ENCODE measurements at regions not wholly inside any gene's neighbourhood (a gene's known extent, or its start where the extent isn't known, plus 50 kb on each side); places are given as distances from the start of the nearest gene placed in this dataset.

DNA sequence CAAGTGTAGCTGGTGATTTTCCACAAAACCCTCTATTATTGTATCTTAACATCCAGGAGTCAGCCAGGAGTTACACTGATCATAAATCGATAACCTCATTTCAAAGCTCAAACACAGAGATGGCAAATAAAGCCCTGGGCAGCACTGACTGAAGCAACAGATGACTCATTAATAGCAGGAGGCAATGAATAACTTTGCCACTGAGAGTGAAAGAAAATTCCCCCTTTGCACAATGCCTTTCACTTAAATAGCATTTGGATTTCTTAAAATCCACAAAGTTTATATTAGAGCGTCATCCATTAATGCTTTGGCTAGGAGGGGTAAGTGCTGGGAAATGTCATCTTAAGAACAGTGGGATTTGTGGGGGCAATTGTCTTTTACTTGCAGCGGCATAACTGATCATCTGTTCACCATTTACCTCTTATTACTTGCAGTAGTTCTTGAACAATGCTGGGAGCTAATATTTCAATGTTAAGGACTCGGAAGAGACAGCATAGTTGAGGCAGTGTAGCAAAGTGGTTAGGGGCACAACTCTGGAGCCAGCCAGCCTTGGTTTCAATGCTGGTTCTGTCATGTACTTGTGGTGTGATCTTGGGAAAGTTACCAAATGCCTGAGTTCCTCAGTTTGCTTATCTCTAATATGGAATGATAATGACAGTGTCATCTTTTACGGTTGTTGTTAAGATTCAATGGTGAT lies 630.4 kb upstream of the TBL1XR1 start:
- H3K36me3 Mint-ChIP-seq, result no peaks in the 10 kb centered on the region
- H3K27me3 Mint-ChIP-seq, result no peaks in the 10 kb centered on the region
- no peak overlapping the region for H3K27ac Mint-ChIP-seq
- no peak for DNase-seq
- CTCF ChIA-PET, result interaction anchor here (1.0 kb wide), 1 partner anchor 19 kb away, joined by 4 read pairs; no protein-coding TSS in a partner anchor
- no peaks in the 10 kb centered on the region for H3K9me3 Mint-ChIP-seq
- H3K4me1 Mint-ChIP-seq, result no peaks in the 10 kb centered on the region
- no peak overlapping the region for H3K4me3 Mint-ChIP-seq

DNA sequence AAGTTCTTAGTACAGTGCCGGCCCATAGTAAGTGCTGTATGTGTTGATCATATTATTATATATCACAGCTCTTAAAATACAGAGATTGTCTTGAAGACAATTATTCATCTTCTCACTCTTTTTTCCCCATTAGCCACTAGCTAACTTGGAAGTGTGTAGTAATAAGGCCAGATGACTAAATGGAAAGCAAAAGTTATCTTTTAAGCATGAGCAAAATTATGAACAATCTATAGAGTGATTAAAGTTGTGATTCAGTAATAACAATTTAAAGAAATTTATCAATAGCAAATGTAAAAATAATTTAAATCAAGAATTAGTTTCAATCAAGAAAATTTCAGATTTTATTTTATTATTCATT lies 630.9 kb upstream of the TBL1XR1 start:
- CTCF ChIA-PET, result no interaction called here
- DNase-seq, result no peak
- no peak overlapping the region for H3K4me3 Mint-ChIP-seq
- H3K4me1 Mint-ChIP-seq, result no peaks in the 10 kb centered on the region
- no peak overlapping the region for H3K27ac Mint-ChIP-seq
- no peaks in the 10 kb centered on the region for H3K36me3 Mint-ChIP-seq
- H3K9me3 Mint-ChIP-seq, result no peaks in the 10 kb centered on the region
- no peaks in the 10 kb centered on the region for H3K27me3 Mint-ChIP-seq

DNA sequence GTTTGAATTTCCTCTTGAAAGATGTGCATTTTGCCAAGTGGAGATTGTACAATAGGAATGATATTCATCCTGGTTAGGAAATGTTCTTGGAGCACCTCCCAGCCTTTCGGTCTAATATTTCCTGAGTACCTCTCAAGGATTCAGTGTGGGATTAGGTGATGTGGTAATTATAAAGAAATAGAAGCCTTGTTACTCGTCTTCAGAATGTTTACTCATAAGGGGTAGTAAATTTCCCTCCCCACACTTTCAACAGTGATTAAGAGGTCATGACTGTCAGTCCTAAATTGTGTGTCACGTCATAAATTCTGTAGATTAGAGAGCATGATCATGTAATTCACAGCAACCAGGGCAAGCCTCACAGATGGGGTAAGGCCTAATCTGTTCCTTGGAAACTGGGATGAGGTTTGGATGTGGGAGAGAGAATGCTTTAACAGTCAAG lies 633.1 kb upstream of the TBL1XR1 start:
- DNase-seq, result no peak
- no peaks in the 10 kb centered on the region for H3K4me1 Mint-ChIP-seq
- H3K36me3 Mint-ChIP-seq, result no peaks in the 10 kb centered on the region
- CTCF ChIA-PET, result no interaction called here
- H3K27ac Mint-ChIP-seq, result no peak overlapping the region
- H3K27me3 Mint-ChIP-seq, result no peaks in the 10 kb centered on the region
- no peaks in the 10 kb centered on the region for H3K9me3 Mint-ChIP-seq
- no peak overlapping the region for H3K4me3 Mint-ChIP-seq

DNA sequence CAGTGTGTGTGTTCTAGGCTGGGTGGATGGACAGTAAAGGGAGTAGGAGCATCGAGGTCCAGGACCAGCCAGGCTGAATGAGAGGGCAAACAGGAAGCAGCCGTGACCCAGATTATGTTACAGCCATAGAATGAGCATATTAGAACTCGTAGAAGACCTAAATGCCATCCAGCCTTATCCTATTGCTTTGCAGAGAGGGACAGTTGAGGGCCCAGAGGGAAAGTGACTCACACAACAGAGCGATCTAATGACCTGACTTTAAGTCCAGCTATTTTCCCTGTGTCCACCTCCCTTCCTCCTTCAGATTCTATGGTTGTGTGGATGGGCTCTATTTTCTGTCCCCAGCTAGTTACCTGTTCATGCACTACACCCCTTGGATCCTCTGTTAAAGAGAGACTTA lies 634.1 kb upstream of the TBL1XR1 start:
- Mint-ChIP-seq H3K27ac (no peak overlapping the region), H3K36me3 (no peaks in the 10 kb centered on the region), H3K27me3 (no peaks in the 10 kb centered on the region), H3K9me3 (no peaks in the 10 kb centered on the region), H3K4me1 (no peaks in the 10 kb centered on the region), H3K4me3 (no peak overlapping the region)
- CTCF ChIA-PET, result no interaction called here
- DNase-seq, result no peak

DNA sequence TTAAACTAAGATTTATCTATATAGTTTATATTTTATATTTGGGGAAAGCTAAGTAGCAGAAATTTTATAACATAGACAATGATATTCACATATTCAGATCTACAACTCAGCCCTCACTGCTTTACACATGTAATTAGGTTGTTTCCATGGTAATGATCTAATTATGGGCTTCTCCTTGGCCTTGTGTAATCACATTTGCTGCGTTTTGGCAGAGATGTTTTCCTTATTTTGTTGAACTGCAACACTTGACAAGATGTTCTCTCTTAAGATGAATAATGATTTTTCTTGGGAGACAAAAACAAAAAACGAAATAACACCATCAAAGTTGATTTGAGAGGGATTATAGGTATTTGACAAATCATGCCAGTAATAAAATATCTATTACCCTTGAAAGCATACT lies 635.6 kb upstream of the TBL1XR1 start:
- no peaks in the 10 kb centered on the region for H3K27me3 Mint-ChIP-seq
- DNase-seq, result no peak
- CTCF ChIA-PET, result no interaction called here
- H3K36me3 Mint-ChIP-seq, result no peaks in the 10 kb centered on the region
- H3K9me3 Mint-ChIP-seq, result no peaks in the 10 kb centered on the region
- H3K4me3 Mint-ChIP-seq, result no peak overlapping the region
- H3K4me1 Mint-ChIP-seq, result no peaks in the 10 kb centered on the region
- no peak overlapping the region for H3K27ac Mint-ChIP-seq

DNA sequence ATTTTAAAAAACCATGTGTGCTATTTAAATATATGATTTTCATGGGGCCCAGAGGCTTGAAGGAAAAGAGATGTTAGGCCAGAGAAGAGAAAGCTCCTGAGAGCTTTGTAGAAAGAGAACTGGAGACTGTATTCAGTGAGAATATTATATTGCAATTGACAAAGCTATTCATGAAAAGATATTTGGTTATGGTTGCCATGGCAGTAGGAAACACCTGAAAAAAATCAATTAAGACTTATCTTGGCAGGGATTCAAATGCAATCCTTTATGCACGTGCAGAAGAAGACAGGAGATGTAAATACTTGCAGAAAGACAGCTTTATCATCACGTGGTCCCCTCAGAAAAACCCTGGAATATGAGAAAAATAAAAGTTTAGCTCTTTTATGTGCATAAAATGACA lies 636.0 kb upstream of the TBL1XR1 start:
- Mint-ChIP-seq H3K4me3 (no peak overlapping the region), H3K27ac (no peak overlapping the region), H3K36me3 (no peaks in the 10 kb centered on the region), H3K4me1 (no peaks in the 10 kb centered on the region), H3K27me3 (no peaks in the 10 kb centered on the region), H3K9me3 (no peaks in the 10 kb centered on the region)
- no peak for DNase-seq
- CTCF ChIA-PET, result no interaction called here

DNA sequence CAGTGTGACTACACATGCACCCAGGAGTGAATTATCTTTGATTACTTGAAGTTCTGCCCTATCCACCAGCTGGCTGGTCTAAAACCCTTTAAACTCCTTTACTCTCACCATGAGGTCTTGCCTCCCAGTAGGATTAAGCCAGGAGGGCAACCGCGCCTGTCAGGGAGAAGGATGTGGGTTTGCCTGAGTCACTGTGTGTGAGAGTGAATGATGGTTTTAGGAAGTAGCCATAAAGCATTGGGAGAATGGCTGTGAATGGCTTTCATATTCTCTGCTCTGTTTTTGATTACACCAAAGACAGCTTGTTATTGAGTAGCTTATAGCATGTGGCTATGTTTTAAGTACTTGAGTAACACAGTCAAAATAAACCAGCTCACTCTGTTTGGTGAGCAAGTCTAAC lies 637.7 kb upstream of the TBL1XR1 start:
- CTCF ChIA-PET, result no interaction called here
- Mint-ChIP-seq H3K27me3 (no peaks in the 10 kb centered on the region), H3K36me3 (no peaks in the 10 kb centered on the region), H3K27ac (no peak overlapping the region), H3K4me1 (no peaks in the 10 kb centered on the region), H3K4me3 (no peak overlapping the region), H3K9me3 (no peaks in the 10 kb centered on the region)
- no peak for DNase-seq

DNA sequence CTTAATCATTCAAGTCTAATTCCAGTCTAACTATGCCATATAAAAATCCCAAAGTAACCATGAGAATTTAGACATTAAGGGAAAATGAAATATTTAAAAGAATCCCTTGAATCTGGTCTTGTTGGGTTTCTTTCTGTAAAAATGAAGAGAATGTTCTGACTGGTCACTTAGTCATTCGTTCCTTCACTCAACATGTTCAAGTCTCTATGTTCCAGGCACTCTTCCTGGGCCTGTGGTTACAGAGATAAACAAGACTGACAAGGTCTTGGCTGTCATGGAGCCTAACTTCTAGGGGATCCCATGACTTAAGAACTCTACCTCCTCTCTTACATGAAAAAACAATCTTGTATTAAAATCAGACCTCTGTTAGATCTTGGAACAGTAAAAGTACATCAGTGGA lies 638.6 kb upstream of the TBL1XR1 start:
- no peaks in the 10 kb centered on the region for H3K36me3 Mint-ChIP-seq
- CTCF ChIA-PET, result no interaction called here
- H3K4me3 Mint-ChIP-seq, result no peak overlapping the region
- no peaks in the 10 kb centered on the region for H3K4me1 Mint-ChIP-seq
- no peaks in the 10 kb centered on the region for H3K27me3 Mint-ChIP-seq
- no peak for DNase-seq
- no peaks in the 10 kb centered on the region for H3K9me3 Mint-ChIP-seq
- no peak overlapping the region for H3K27ac Mint-ChIP-seq

DNA sequence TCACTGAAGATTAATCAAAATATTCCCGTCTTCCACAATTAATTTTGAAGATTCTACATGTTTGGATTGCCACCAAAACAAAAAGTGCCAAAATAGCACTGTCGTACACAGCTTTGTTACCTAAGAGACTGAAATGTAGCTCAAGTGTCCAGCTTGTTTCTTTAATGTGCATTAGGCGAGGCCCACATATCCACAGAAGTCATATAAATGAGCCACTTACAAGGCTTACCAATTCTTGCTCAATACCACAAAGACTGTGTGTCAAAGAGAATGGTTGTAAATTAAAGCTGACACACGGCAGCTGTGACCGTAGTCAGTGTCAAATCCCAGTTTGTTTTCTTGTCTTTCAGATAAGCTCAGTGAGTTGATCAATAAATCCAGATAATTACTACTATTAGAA lies 639.4 kb upstream of the TBL1XR1 start:
- H3K4me3 Mint-ChIP-seq, result no peak overlapping the region
- H3K27me3 Mint-ChIP-seq, result no peaks in the 10 kb centered on the region
- no peaks in the 10 kb centered on the region for H3K36me3 Mint-ChIP-seq
- CTCF ChIA-PET, result interaction anchor here (0.6 kb wide), 1 partner anchor 602 kb away, joined by 3 read pairs; no protein-coding TSS in a partner anchor
- H3K9me3 Mint-ChIP-seq, result no peaks in the 10 kb centered on the region
- H3K27ac Mint-ChIP-seq, result no peak overlapping the region
- H3K4me1 Mint-ChIP-seq, result no peaks in the 10 kb centered on the region
- DNase-seq, result no peak

DNA sequence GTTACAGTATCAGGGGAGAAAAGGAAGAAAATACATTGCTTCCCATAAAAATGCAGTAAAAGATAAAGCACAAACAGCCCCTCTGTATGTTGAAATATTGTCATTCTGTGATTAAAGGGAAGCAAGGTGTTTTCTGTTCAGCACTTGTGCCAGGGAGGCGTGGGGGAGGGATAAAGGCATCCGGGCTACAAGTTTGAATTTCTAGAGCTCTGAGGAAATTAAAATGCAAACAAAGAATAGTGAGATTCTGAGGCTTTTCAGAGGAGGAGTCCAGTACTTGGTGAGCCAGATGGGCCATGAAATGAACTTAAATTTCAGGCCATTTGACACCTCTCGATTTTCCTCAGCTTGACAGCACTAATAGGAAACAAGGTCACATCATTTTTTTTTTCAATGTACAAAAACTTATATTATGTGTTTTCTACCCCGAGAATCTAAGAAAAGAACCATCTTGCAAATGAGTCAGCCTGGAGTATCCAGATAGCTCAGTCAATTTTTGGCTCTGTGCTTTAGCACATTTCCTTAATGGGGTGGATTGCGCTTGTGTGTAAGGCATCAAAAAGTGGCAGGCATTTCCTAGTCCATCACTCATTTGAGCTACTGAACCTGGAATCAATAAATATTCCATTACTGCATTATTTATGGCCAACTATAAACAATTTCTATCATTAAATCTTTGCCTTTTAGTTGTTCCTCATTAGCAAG lies 640.8 kb upstream of the TBL1XR1 start:
- Mint-ChIP-seq H3K36me3 (no peaks in the 10 kb centered on the region), H3K27me3 (no peaks in the 10 kb centered on the region), H3K9me3 (no peaks in the 10 kb centered on the region), H3K4me3 (no peak overlapping the region), H3K27ac (no peak overlapping the region), H3K4me1 (no peaks in the 10 kb centered on the region)
- CTCF ChIA-PET, result no interaction called here
- DNase-seq, result no peak

DNA sequence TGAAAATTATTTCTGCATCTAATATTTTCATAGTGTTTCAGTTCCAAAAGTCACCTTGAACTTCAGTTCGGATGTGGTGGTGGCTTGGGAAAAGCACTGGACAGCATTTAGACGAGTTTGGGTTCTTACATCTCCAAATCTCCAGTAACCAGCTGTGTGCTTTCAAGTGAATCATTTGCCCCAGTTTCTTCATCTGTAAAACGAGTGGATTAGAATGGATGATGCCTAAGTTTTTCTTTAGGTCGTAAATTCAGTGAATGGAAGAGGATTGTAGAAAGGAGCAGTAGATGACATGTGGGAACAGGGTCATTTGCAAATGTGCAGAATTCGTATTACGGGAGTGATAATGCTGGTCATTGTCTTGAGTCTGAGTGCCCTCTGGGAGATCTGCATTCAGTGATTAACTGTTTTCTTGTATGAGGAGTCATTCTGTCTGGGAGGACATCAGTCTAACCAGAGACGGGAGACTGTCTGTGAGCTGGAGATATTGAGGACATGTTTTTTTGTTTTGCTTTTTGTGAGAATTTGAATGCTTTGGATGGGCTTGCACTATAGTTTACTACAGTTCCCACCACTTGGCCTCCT lies 641.6 kb upstream of the TBL1XR1 start:
- no peak overlapping the region for H3K4me3 Mint-ChIP-seq
- H3K9me3 Mint-ChIP-seq, result no peaks in the 10 kb centered on the region
- CTCF ChIA-PET, result no interaction called here
- H3K36me3 Mint-ChIP-seq, result no peaks in the 10 kb centered on the region
- H3K27ac Mint-ChIP-seq, result no peak overlapping the region
- H3K27me3 Mint-ChIP-seq, result no peaks in the 10 kb centered on the region
- H3K4me1 Mint-ChIP-seq, result no peaks in the 10 kb centered on the region
- DNase-seq, result no peak

DNA sequence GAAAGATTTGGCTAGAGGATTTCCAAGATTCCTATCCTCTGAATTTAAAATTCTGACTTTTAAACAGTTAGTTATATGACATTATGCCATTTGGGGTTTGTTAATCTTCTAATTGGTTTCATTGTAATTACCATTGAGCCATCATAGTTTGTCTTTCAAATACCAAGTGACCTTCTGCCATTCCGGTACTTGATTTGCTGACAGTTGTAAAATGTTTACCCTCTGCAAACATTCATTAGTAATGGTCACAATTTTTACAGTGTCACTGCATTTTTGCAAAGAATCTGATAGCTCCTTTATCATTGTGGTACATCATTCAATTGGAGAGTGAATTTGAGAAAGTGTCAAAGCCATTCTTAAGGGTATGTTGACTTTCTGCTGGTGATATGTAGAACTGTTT lies 645.0 kb upstream of the TBL1XR1 start:
- H3K36me3 Mint-ChIP-seq, result no peaks in the 10 kb centered on the region
- CTCF ChIA-PET, result no interaction called here
- no peaks in the 10 kb centered on the region for H3K4me1 Mint-ChIP-seq
- DNase-seq, result no peak
- no peak overlapping the region for H3K27ac Mint-ChIP-seq
- no peaks in the 10 kb centered on the region for H3K27me3 Mint-ChIP-seq
- no peak overlapping the region for H3K4me3 Mint-ChIP-seq
- no peaks in the 10 kb centered on the region for H3K9me3 Mint-ChIP-seq

DNA sequence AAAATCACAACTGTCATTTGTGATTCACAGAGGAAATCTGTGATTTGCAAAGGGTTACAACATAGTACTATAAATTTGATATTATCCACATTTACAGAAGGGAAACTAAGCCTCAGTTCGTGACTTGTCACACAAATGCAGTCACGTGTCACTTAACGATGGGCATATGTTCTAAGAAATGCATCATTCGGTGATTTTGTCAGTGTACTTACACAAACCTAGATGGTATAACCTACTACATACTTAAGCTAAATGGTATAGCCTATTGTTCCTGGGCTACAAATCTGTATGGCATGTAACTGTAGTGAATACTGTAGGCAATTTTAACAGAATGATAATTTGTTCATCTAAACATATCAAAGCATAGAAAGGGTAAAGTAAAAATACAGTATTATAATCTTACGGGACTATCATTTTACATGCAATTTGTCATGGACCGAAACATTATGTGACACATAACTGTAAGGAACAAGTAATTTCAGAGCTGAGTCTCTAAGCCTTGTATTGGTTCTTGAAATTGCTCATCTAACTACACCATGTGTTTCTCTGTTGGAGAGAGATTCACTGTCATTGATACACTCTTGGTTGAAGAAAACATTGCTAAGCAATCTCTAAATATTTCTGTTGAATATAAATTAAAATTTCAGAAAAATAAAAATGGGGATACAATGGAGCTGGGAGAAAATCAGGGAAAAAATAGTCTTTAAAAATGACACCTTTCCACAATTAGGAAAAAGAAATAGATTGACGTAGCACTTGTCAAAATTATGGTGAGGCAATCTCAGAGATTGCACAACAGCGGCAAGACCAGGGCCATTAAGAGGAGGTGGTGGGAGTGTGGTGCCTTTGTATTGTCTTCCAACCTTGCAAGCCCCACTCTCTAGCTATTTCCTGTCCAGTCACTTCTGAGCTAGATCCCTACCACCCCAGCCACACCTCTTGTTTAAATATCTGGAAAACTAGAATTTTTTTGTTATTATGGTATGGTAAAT lies 645.8 kb upstream of the TBL1XR1 start:
- no peak overlapping the region for H3K27ac Mint-ChIP-seq
- DNase-seq, result no peak
- H3K9me3 Mint-ChIP-seq, result no peaks in the 10 kb centered on the region
- H3K4me1 Mint-ChIP-seq, result no peaks in the 10 kb centered on the region
- no peak overlapping the region for H3K4me3 Mint-ChIP-seq
- H3K36me3 Mint-ChIP-seq, result no peaks in the 10 kb centered on the region
- no peaks in the 10 kb centered on the region for H3K27me3 Mint-ChIP-seq
- CTCF ChIA-PET, result no interaction called here

DNA sequence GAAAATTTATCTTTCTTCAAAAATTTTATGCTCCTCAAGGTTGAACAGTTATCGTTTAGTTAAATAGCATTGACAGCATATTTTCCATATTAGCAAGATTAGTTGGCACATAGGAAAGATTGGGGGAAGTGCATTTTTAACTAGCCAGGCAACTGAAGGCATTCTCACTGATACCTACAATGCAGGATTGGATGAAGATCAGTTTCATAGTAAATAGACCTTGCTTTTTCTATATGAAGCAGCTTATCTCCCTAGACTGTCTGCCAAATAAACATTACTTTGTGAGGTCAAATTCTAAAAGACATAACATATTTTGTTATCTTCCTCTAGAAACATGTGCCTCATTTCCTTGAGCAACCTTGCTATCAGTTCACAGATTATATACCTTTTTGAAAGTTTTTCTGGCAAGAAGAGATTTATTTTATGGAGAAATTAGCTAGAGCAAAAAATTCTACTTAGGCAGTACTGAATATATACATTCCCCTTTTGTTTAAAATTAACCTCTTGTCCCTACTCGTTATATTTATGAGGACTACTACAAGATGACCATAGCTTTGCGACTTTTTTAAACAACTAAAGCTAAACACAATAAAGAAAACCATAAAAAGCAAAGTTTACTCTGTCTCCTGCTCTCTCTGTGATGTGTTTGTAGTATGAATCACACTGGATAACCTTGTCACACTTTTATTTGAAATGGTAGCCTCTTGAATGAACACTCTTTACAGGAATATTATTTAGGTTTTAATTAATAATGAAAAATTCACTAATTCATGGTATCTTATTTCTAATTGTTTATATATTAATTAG lies 654.9 kb upstream of the TBL1XR1 start:
- CTCF ChIA-PET, result interaction anchor here (0.7 kb wide), 1 partner anchor 178 kb away, joined by 3 read pairs; no protein-coding TSS in a partner anchor
- Mint-ChIP-seq H3K4me1 (no peaks in the 10 kb centered on the region), H3K27ac (no peak overlapping the region), H3K4me3 (no peak overlapping the region), H3K36me3 (no peaks in the 10 kb centered on the region), H3K27me3 (no peaks in the 10 kb centered on the region), H3K9me3 (no peaks in the 10 kb centered on the region)
- DNase-seq, result no peak
